22Rv1 (cell line): ENCODE measurements at regions not wholly inside any gene's neighbourhood (a gene's known extent, or its start where the extent isn't known, plus 50 kb on each side); places are given as distances from the start of the nearest gene placed in this dataset.

Experiments
- H3K27ac ChIP-seq: fragments of 450-650 bp; 2 replicates; pipeline ENCODE4 v1.5.1; 2017
- ZFX ChIP-seq: fragments of 450-650 bp; IDR thresholded peaks from 2 replicates; pipeline ENCODE4 v1.6.1; 2017; ENCODE audit warnings: antibody characterized with exemption, borderline replicate concordance
- TF ChIP-seq, protein P1 (sequence below): fragments of 450-650 bp; IDR thresholded peaks from 2 replicates; pipeline ENCODE4 v1.5.1; 2017; ENCODE audit warnings: mild to moderate bottlenecking

DNA sequence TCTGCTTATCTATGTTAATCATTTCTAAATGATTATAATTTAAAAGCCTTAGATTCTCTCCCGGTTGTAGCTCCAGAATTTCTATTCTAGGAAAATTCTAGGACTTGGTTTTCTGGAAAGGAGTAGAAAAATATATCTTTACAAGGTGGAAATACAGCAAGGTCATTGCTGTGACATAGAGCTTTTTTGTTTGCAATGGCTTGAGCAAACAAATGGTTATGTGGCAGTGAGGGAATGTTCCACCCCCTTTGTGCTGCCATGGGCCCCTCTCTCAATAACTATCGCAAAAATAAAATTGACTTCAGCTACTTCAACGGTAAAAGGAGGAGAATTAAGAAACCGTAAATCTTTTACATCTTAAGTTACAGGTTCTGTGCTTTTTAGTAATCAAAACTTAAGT is 517.1 kb downstream of the EPHA3 start:
- TF ChIP-seq, protein P1, sequence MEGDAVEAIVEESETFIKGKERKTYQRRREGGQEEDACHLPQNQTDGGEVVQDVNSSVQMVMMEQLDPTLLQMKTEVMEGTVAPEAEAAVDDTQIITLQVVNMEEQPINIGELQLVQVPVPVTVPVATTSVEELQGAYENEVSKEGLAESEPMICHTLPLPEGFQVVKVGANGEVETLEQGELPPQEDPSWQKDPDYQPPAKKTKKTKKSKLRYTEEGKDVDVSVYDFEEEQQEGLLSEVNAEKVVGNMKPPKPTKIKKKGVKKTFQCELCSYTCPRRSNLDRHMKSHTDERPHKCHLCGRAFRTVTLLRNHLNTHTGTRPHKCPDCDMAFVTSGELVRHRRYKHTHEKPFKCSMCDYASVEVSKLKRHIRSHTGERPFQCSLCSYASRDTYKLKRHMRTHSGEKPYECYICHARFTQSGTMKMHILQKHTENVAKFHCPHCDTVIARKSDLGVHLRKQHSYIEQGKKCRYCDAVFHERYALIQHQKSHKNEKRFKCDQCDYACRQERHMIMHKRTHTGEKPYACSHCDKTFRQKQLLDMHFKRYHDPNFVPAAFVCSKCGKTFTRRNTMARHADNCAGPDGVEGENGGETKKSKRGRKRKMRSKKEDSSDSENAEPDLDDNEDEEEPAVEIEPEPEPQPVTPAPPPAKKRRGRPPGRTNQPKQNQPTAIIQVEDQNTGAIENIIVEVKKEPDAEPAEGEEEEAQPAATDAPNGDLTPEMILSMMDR, result no peak
- no peak for TF ChIP-seq ZFX
- no peak overlapping the region for H3K27ac ChIP-seq

DNA sequence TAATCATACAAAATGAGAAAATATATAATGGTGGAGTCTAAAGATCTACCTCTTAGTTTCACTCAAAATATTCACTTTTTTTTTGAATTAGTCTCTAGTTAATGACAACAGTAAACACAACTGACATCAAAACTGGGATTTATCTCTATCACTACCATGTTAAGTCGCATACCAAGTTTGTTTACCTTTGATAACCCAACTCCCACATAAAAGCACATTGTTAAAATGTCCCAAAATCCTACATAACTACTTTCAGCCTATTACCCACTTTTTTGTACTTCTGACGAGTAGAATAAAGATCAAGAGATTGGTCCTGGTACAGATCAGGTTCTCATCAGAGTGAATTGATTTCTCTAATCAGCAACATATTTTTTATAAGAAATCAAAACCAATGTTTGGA is 518.5 kb downstream of the EPHA3 start:
- no peak overlapping the region for H3K27ac ChIP-seq
- TF ChIP-seq, protein P1, result no peak
- no peak for TF ChIP-seq ZFX

DNA sequence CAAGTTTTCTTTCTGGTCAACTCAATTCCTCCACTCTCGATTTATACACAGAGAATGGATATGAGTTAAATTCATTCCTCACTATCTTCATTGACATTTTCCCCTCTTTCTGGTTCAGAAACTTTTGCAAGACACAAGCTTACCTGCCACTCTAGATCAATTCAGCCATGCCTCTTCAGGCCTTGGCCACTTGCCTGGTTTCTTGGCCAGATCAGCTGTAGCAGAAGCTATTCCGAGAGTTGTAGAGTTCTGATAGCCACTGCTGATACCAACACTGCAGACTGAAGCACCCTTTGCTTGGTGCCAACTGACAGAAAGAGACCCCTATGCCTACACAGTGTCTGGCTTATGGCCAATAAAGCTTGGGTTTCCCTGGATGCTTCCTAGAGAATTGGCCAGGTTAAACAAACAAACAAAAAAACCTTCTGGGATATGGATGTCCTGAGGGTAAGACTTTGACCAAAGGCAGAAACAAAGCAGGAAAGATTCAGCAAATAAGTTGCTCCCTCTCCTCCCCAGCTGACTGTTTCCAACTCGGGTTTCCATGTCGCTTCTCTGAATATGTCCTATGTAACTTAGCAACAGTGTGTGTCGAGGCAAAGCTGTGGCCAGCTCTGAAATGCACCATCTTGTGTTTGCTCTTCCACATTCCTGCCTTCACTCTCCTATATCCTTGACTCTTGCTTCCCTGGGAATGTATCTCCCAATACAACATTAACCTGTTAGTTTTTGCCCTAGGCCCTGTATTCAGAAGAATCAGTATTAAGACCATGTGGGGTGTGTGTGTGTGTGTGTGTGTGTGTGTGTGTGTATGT is 521.6 kb downstream of the EPHA3 start:
- no peak overlapping the region for H3K27ac ChIP-seq
- no peak for TF ChIP-seq ZFX
- TF ChIP-seq, protein P1, result no peak

DNA sequence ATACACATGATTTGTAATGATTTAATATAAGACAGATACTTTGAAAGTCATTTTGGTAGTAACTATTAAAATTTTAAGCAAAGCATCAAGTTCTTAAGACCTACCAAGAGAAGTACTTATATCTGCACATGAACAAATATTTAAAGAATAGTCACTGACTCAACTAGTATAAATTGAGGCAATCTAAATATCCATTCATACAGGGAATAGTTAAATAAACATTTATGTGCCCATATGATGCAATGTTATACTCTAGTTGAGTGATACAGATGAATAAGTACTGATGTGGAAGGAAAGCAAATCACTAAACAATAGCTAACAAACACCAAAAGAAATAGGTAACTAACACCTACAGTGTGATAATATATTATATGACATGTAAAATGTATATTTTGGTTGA is 527.7 kb downstream of the EPHA3 start:
- TF ChIP-seq, protein P1, result no peak
- TF ChIP-seq ZFX, result no peak
- H3K27ac ChIP-seq, result no peak overlapping the region

DNA sequence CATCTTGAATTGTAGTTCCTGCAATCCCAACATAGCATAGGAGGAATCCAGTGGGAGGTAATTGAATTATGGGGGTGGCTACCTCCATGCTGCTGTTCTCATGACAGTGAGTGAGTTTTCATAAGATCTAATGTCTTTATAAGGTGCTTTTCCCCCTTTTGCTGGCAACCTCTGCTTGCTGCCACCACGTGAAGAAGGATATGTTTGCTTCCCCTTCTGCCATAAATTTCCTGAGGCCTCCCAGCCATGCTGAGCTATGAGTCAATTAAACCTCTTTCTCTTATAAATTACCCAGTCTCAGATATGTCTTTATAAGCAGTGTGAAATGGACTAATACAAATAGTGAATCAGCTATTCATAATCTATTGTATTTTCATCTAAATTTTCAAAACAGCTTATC is 537.3 kb downstream of the EPHA3 start:
- H3K27ac ChIP-seq, result no peak overlapping the region
- no peak for TF ChIP-seq ZFX
- TF ChIP-seq, protein P1, result no peak

DNA sequence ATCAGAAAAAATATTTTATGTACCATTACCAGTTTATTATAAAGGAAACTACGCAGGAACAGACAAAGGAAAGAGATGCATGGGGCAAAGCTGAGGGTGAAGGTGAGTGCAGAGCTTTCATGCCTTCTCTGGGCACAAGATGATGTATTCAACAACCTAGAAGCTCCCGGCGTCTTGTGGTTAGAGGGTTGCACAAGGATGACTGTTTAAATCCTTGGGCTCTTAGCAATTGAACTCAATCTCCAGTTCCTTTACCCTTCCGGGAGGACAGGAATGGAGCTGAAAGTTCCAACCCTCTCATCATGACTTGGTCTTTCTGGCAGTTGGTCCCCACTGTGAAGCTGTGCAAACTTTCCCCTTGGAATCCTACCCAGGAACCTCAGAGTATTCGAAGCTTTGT is 542.0 kb downstream of the EPHA3 start:
- TF ChIP-seq, protein P1, result no peak
- TF ChIP-seq ZFX, result no peak
- H3K27ac ChIP-seq, result no peak overlapping the region

DNA sequence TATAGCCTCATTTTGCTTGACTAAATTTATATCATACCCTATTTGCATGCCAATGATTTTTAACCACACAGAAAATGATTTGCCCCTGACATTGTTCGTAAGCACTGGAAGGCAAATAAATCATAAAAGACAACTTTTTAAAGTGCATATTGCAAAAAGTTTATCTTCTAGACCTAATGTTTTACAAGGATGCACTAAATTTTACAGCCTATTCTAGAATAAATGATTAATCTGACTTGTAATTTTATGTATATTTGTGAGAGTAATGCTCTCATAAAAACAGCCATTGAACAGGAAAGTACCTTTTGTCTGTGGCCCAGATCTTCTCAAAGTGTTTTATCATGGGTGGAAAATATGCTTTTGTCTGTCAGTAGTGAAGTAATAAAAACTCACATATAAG is 546.6 kb downstream of the EPHA3 start:
- no peak overlapping the region for H3K27ac ChIP-seq
- TF ChIP-seq, protein P1, result no peak
- TF ChIP-seq ZFX, result no peak
